H1 (cell line): ENCODE measurements at regions not wholly inside any gene's neighbourhood (a gene's known extent, or its start where the extent isn't known, plus 50 kb on each side); places are given as distances from the start of the nearest gene placed in this dataset.

ENCODE experiments used
- CTCF ChIA-PET: fragments of 300-600 bp; sonication (Branson Sonifier 250); formaldehyde crosslinking; loops from one replicate; lab custom pipeline; 2021; ENCODE audit not compliant: partially characterized antibody; lab: Charles Lee
- POLR2A ChIA-PET: fragments of 300-600 bp; sonication (Branson Sonifier 250); formaldehyde crosslinking; loops from one replicate; lab custom pipeline; 2021; ENCODE audit warnings: inconsistent platforms; ENCODE audit not compliant: partially characterized antibody; lab: Charles Lee
- DNase-seq, 2 experiments: peaks; one replicate each; pipeline versions ENCODE4 v3.0.0 to v3.0.0-alpha.2; 2010 to 2022; ENCODE audit warnings: low spot score in 2 of 2, low read depth in 1 of 2, mixed read lengths in 1 of 2
- FAIRE-seq: peaks from 2 replicates; lab custom pipeline; 2011; peaks lifted over from hg19 to GRCh38; lab: Jason Lieb, UNC
- H2AFZ ChIP-seq: 2 replicates; pipeline ENCODE4 v1.8.1; 2012; ENCODE audit warnings: low read length, inconsistent platforms
- H2AK5ac ChIP-seq: 2 replicates; pipeline ENCODE4 v1.6.1; 2013; ENCODE audit warnings: low read depth, low read length
- H2BK120ac ChIP-seq: replicated peaks from 2 replicates; pipeline ENCODE3; 2013; ENCODE audit warnings: low read depth, low read length, inconsistent platforms
- H2BK12ac ChIP-seq: 2 replicates; pipeline ENCODE4 v1.6.1; 2013; ENCODE audit warnings: low read depth, low read length
- H2BK15ac ChIP-seq: 2 replicates; pipeline ENCODE4 v1.6.1; 2013; ENCODE audit warnings: low read length
- H2BK20ac ChIP-seq: 2 replicates; pipeline ENCODE4 v1.6.1; 2013; ENCODE audit warnings: low read length
- H2BK5ac ChIP-seq: 2 replicates; pipeline ENCODE4 v1.6.1; 2013; ENCODE audit warnings: low read depth, low read length
- H3K14ac ChIP-seq: 2 replicates; pipeline ENCODE4 v1.6.1; 2013; ENCODE audit warnings: inconsistent platforms; ENCODE audit not compliant: insufficient read length
- H3K18ac ChIP-seq: 2 replicates; pipeline ENCODE4 v1.6.1; 2013; ENCODE audit warnings: low read length; ENCODE audit errors: extremely low read depth
- H3K23ac ChIP-seq: 2 replicates; pipeline ENCODE4 v1.6.1; 2013; ENCODE audit warnings: inconsistent platforms; ENCODE audit not compliant: insufficient read length
- H3K23me2 ChIP-seq: 2 replicates; pipeline ENCODE4 v1.6.1; 2013; ENCODE audit warnings: low read depth, low read length
- H3K27ac ChIP-seq: 2 replicates; pipeline ENCODE4 v1.6.1; 2011; ENCODE audit warnings: low read depth, low read length, inconsistent platforms
- H3K27me3 ChIP-seq, 4 experiments: replicated peaks in 1 of 4; 1 replicate in 1 of 4; 2 replicates in 3 of 4; pipeline versions ENCODE4 v1.6.1 to v1.8.1; 2011 to 2013; ENCODE audit warnings: low read length in 3 of 4, mild to moderate bottlenecking in 3 of 4, inconsistent platforms in 2 of 4, mixed read lengths in 2 of 4, moderate library complexity in 1 of 4; ENCODE audit not compliant: control insufficient read depth in 3 of 4, insufficient read depth in 3 of 4; ENCODE audit errors: extremely low read depth in 1 of 4
- H3K36me3 ChIP-seq, 4 experiments: 2 replicates each; pipeline versions ENCODE4 v1.6.1 to v1.8.1; 2011 to 2013; ENCODE audit warnings: mild to moderate bottlenecking in 4 of 4, low read length in 3 of 4, moderate library complexity in 2 of 4, control low read depth in 1 of 4, inconsistent platforms in 1 of 4; ENCODE audit not compliant: insufficient read depth in 4 of 4, control insufficient read depth in 2 of 4
- H3K4ac ChIP-seq: replicated peaks from 2 replicates; pipeline ENCODE3; 2013; ENCODE audit warnings: low read length, low read depth, mixed read lengths, inconsistent platforms; ENCODE audit not compliant: insufficient read length
- H3K4me1 ChIP-seq, 4 experiments: replicated peaks in 1 of 4; 1 replicate in 1 of 4; 2 replicates in 3 of 4; pipeline versions ENCODE4 v1.6.1 to v1.8.1; 2011 to 2013; ENCODE audit warnings: low read length in 3 of 4, inconsistent platforms in 2 of 4, mixed read lengths in 1 of 4; ENCODE audit not compliant: insufficient read depth in 4 of 4, control insufficient read depth in 3 of 4
- H3K4me2 ChIP-seq, 2 experiments: 2 replicates each; pipeline versions ENCODE4 v1.6.1 to v1.8.1; 2011 to 2013; ENCODE audit warnings: low read depth in 2 of 2, low read length in 2 of 2, control low read depth in 1 of 2, inconsistent platforms in 1 of 2, mild to moderate bottlenecking in 1 of 2; ENCODE audit not compliant: insufficient read depth in 1 of 2
- H3K4me3 ChIP-seq, 4 experiments: fragments of 200-600, 300-600 bp in 1 of 4; sonication (generic), shearing (Covaris generic), sonication (Bioruptor Twin) in 1 of 4; 2 replicates each; pipeline versions ENCODE4 v1.5.1 to v1.8.1; 2011 to 2016; ENCODE audit warnings: low read length in 4 of 4, low read depth in 3 of 4, control low read depth in 2 of 4, inconsistent platforms in 2 of 4, mild to moderate bottlenecking in 2 of 4, mixed read lengths in 1 of 4, moderate library complexity in 1 of 4; ENCODE audit not compliant: insufficient read depth in 2 of 4; ENCODE audit errors: extremely low read depth in 1 of 4
- H3K56ac ChIP-seq: replicated peaks from 2 replicates; pipeline ENCODE3; 2013; ENCODE audit warnings: low read depth, mild to moderate bottlenecking, mixed read lengths, low read length, inconsistent platforms; ENCODE audit not compliant: insufficient read length
- H3K79me1 ChIP-seq: 2 replicates; pipeline ENCODE4 v1.6.1; 2013; ENCODE audit warnings: low read depth, low read length, control low read depth
- H3K79me2 ChIP-seq, 2 experiments: 2 replicates each; pipeline versions ENCODE4 v1.6.1 to v1.8.1; 2012 to 2013; ENCODE audit warnings: low read length in 2 of 2, mild to moderate bottlenecking in 2 of 2, inconsistent platforms in 1 of 2; ENCODE audit not compliant: insufficient read depth in 2 of 2, control insufficient read depth in 1 of 2
- H3K9ac ChIP-seq, 4 experiments: replicated peaks in 1 of 4; 1 replicate in 1 of 4; 2 replicates in 3 of 4; pipeline versions ENCODE4 v1.6.1 to v1.8.1; 2011 to 2013; ENCODE audit warnings: low read depth in 3 of 4, low read length in 3 of 4, control low read depth in 2 of 4, mild to moderate bottlenecking in 2 of 4, moderate library complexity in 2 of 4, inconsistent platforms in 1 of 4; ENCODE audit errors: extremely low read depth in 1 of 4
- H3K9me3 ChIP-seq, 2 experiments: 2 replicates each; pipeline versions ENCODE4 v1.6.1 to v1.8.1; 2012 to 2013; ENCODE audit warnings: mild to moderate bottlenecking in 2 of 2, moderate library complexity in 2 of 2, control low read depth in 1 of 2, inconsistent platforms in 1 of 2, low read depth in 1 of 2, low read length in 1 of 2, mixed read lengths in 1 of 2; ENCODE audit not compliant: insufficient read depth in 2 of 2
- H4K20me1 ChIP-seq, 2 experiments: replicated peaks in 1 of 2; 2 replicates each; pipeline versions ENCODE3 to v1.8.1; 2011 to 2013; ENCODE audit warnings: inconsistent platforms in 2 of 2, low read length in 2 of 2, mild to moderate bottlenecking in 1 of 2; ENCODE audit not compliant: insufficient read depth in 2 of 2, control insufficient read depth in 1 of 2
- H4K5ac ChIP-seq: 2 replicates; pipeline ENCODE4 v1.6.1; 2013; ENCODE audit warnings: low read length, low read depth, mixed read lengths, inconsistent platforms; ENCODE audit not compliant: insufficient read length
- H4K8ac ChIP-seq: 2 replicates; pipeline ENCODE4 v1.8.0; 2013; ENCODE audit warnings: mild to moderate bottlenecking, moderate library complexity, low read length, inconsistent platforms; ENCODE audit not compliant: insufficient read depth; ENCODE audit errors: extremely low read depth
- H4K91ac ChIP-seq: replicated peaks from 2 replicates; pipeline ENCODE3; 2013; ENCODE audit warnings: low read length, mixed read lengths, inconsistent platforms; ENCODE audit not compliant: insufficient read length
- SIRT6 ChIP-seq: IDR thresholded peaks from one replicate; pipeline ENCODE4 v1.7.1; 2012; ENCODE audit warnings: low read length, inconsistent platforms
- WGBS, 2 experiments: shearing (Covaris generic) in 1 of 2; methylation state at CpG; one replicate each; pipeline versions ENCODE4 v1.1.6 to v1.1.7; 2013 to 2015; ENCODE audit warnings: low lambda C conversion rate in 2 of 2, mixed read lengths in 2 of 2, inconsistent platforms in 1 of 2, low coverage in 1 of 2, missing lambda C conversion rate in 1 of 2; ENCODE audit not compliant: insufficient replicate concordance in 2 of 2, insufficient coverage in 1 of 2, insufficient read length in 1 of 2; ENCODE audit errors: extremely low coverage in 1 of 2, missing lambda C conversion rate in 1 of 2; 5-methylcytosine and 5-hydroxymethylcytosine counted together

DNA sequence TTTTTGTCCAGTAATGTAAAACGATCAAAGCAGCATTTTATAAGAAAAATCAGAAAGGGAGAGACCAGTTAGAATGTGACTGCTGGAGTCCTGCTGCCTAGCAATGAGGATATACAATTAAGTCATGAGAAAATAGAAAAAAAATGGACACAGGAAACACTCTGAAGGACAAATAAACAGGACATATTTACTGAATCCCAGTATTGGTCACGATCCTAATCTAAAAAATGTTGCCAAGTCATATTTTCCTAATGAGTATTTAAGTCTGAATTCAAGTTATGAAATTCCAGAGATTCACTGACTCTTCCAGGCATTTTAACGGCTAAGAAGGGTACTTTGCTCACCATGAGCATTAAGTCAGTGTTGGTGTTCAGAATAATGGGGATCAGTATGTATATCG lies 154.3 kb upstream of the CCDC54 start:
- 86% methylated on average over 4 of the region's 4 CpGs; no CpG with 5 or more reads in 1 of the 2 experiments for WGBS, 2 experiments
- no peaks in the 10 kb centered on the region for H3K23me2 ChIP-seq
- CTCF ChIA-PET = interaction anchor here (0.8 to 1.8 kb wide), 4 partner anchors 10 to 191 kb away, joined by 3 to 8 read pairs (median 4); no protein-coding TSS in a partner anchor
- H3K9me3 ChIP-seq = peaks cover 0 to 2% of the 10 kb centered on the region in 2 experiments; a peak in 1 of 4 replicates
- H3K27ac ChIP-seq = no peak overlapping the region
- no peaks in the 10 kb centered on the region for H3K27me3 ChIP-seq
- H2AK5ac ChIP-seq = no peak overlapping the region
- H4K91ac ChIP-seq = no peak overlapping the region
- no peak overlapping the region for H3K56ac ChIP-seq
- no peak overlapping the region for H2AFZ ChIP-seq
- H4K8ac ChIP-seq = no peak overlapping the region
- no peak overlapping the region for H3K4me2 ChIP-seq
- H2BK5ac ChIP-seq = no peak overlapping the region
- DNase-seq (no peak), FAIRE-seq (no peak)
- H2BK15ac ChIP-seq = no peak overlapping the region
- H3K4ac ChIP-seq = no peak overlapping the region
- no peak overlapping the region for H2BK12ac ChIP-seq
- no peak overlapping the region for H3K23ac ChIP-seq
- no peaks in the 10 kb centered on the region for H3K79me2 ChIP-seq
- no peak overlapping the region for H2BK120ac ChIP-seq
- no peak overlapping the region for H3K9ac ChIP-seq
- no peak overlapping the region for H2BK20ac ChIP-seq
- no peak overlapping the region for H3K4me3 ChIP-seq
- H3K14ac ChIP-seq = no peak overlapping the region
- no peaks in the 10 kb centered on the region for H3K79me1 ChIP-seq
- H3K36me3 ChIP-seq = no peaks in the 10 kb centered on the region
- H3K4me1 ChIP-seq = no peaks in the 10 kb centered on the region
- no peaks in the 10 kb centered on the region for H4K20me1 ChIP-seq
- no peak overlapping the region for H3K18ac ChIP-seq
- no peak overlapping the region for H4K5ac ChIP-seq
- POLR2A ChIA-PET = no interaction called here
- TF ChIP-seq SIRT6 = no peak
